Ishikawa (cell line): ENCODE measurements at regions not wholly inside any gene's neighbourhood (a gene's known extent, or its start where the extent isn't known, plus 50 kb on each side); places are given as distances from the start of the nearest gene placed in this dataset.

Experiments
- CEBPB ChIP-seq: IDR thresholded peaks from 2 replicates; pipeline ENCODE4 v1.6.1; 2012
- EP300 ChIP-seq: IDR thresholded peaks from 2 replicates; pipeline ENCODE4 v1.6.1; 2012; ENCODE audit warnings: borderline replicate concordance
- FOXM1 ChIP-seq: IDR thresholded peaks from 2 replicates; pipeline ENCODE4 v1.6.1; 2012; ENCODE audit warnings: low read depth, borderline replicate concordance
- NFIC ChIP-seq: IDR thresholded peaks from 2 replicates; pipeline ENCODE4 v1.6.1; 2012
- RAD21 ChIP-seq: IDR thresholded peaks from 2 replicates; pipeline ENCODE4 v1.6.1; 2012; ENCODE audit warnings: low read depth
- TAF1 ChIP-seq: IDR thresholded peaks from 2 replicates; pipeline ENCODE4 v1.6.1; 2012; ENCODE audit warnings: low read depth, mild to moderate bottlenecking
- YY1 ChIP-seq: IDR thresholded peaks from 2 replicates; pipeline ENCODE4 v1.6.1; 2012; ENCODE audit warnings: low read depth
- TF ChIP-seq, protein P1 (sequence below): IDR thresholded peaks from 2 replicates; pipeline ENCODE4 v1.6.1; 2012; ENCODE audit warnings: low read depth, mild to moderate bottlenecking
- TF ChIP-seq, protein P2 (sequence below): IDR thresholded peaks from 2 replicates; pipeline ENCODE4 v1.6.1; 2012

DNA sequence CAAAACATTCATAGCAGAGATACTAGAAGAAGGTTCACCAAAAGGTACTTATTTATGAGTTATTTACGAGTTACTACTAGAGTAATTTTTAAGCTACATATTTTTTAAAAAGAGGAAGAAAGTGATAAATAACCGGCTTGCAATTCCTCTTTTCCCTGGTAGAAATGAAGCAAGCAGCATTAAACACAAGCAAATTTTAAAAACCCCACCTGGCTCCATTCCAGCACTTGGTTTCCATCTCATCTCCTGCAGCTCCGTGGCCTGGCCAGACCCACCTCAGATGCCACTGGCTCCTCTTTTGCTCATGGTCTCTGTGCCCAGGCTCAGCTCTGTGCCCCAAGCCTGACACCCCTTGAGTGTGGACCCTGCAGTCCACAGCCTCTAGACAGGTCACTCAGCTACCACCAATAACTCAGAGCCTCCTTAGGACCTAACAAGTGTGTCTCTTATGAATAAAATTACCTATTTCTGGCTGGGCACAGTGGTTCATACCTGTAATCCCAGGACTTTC lies 479.5 kb downstream of the TNS3 start:
- TF ChIP-seq EP300 (no peak), CEBPB (no peak), FOXM1 (no peak), TAF1 (no peak), RAD21 (no peak), NFIC (no peak), YY1 (no peak)
- TF ChIP-seq, protein P1, sequence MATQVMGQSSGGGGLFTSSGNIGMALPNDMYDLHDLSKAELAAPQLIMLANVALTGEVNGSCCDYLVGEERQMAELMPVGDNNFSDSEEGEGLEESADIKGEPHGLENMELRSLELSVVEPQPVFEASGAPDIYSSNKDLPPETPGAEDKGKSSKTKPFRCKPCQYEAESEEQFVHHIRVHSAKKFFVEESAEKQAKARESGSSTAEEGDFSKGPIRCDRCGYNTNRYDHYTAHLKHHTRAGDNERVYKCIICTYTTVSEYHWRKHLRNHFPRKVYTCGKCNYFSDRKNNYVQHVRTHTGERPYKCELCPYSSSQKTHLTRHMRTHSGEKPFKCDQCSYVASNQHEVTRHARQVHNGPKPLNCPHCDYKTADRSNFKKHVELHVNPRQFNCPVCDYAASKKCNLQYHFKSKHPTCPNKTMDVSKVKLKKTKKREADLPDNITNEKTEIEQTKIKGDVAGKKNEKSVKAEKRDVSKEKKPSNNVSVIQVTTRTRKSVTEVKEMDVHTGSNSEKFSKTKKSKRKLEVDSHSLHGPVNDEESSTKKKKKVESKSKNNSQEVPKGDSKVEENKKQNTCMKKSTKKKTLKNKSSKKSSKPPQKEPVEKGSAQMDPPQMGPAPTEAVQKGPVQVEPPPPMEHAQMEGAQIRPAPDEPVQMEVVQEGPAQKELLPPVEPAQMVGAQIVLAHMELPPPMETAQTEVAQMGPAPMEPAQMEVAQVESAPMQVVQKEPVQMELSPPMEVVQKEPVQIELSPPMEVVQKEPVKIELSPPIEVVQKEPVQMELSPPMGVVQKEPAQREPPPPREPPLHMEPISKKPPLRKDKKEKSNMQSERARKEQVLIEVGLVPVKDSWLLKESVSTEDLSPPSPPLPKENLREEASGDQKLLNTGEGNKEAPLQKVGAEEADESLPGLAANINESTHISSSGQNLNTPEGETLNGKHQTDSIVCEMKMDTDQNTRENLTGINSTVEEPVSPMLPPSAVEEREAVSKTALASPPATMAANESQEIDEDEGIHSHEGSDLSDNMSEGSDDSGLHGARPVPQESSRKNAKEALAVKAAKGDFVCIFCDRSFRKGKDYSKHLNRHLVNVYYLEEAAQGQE: no peak
- TF ChIP-seq, protein P2, sequence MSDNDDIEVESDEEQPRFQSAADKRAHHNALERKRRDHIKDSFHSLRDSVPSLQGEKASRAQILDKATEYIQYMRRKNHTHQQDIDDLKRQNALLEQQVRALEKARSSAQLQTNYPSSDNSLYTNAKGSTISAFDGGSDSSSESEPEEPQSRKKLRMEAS: no peak
